ENCODE measurements at regions not wholly inside any gene's neighbourhood (a gene's known extent, or its start where the extent isn't known, plus 50 kb on each side); places are given as distances from the start of the nearest gene placed in this dataset.

DNA sequence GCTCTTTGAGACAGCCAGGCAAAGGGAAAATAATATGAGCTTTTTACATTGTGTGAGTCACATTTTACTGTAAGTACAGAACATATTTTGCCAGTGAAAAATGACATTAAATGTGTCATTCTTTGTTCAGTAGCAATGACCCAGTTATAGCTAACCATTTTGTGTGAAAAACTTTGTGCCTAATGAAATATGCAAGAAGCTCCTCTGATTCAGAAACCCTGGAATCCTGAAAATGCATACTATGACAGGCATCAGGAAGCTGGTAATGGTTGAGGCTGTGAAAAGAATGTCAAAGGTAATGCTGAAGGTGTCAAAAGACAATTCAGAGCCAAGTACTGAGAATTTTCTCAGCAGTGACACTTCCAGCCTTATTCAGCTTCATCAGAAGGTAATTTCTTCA is 549.5 kb upstream of the SMIM31 start:
- no peaks in the 10 kb centered on the region for H3K9me3 Mint-ChIP-seq
- no peaks in the 10 kb centered on the region for H3K36me3 Mint-ChIP-seq
- H3K4me1 Mint-ChIP-seq (ENCODE audit: unreplicated experiment), result no peaks in the 10 kb centered on the region
- TF ChIP-seq, protein P1, sequence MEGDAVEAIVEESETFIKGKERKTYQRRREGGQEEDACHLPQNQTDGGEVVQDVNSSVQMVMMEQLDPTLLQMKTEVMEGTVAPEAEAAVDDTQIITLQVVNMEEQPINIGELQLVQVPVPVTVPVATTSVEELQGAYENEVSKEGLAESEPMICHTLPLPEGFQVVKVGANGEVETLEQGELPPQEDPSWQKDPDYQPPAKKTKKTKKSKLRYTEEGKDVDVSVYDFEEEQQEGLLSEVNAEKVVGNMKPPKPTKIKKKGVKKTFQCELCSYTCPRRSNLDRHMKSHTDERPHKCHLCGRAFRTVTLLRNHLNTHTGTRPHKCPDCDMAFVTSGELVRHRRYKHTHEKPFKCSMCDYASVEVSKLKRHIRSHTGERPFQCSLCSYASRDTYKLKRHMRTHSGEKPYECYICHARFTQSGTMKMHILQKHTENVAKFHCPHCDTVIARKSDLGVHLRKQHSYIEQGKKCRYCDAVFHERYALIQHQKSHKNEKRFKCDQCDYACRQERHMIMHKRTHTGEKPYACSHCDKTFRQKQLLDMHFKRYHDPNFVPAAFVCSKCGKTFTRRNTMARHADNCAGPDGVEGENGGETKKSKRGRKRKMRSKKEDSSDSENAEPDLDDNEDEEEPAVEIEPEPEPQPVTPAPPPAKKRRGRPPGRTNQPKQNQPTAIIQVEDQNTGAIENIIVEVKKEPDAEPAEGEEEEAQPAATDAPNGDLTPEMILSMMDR (conservative IDR thresholded peaks at IDR 0.05), result no peak
- H3K27ac Mint-ChIP-seq, result no peak overlapping the region
- no peak for DNase-seq (ENCODE audit: extremely low spot score, unreplicated experiment)
- H3K27me3 Mint-ChIP-seq, result peaks cover 3% of the 10 kb centered on the region
- no peak overlapping the region for H3K4me3 Mint-ChIP-seq

DNA sequence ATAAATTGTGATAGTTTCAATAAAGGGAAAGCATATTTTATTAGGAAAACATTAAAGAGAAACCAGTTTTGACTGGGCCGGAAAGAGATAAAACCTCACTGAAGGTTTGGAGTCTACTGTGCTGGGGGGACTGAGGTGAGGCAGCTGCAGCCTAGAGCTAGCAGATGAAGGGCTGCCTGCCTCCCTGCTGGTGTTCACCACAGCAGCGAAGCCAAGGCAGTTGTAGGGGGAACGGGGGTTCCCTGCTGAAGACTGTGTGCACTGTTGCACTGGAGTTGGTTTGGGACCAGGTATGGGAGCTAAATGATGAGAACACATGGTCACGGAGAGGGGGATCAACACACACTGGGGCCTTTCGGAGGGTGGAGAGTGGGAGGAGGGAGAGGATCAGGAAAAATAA is 546.5 kb upstream of the SMIM31 start:
- no peaks in the 10 kb centered on the region for H3K4me1 Mint-ChIP-seq (ENCODE audit: unreplicated experiment)
- TF ChIP-seq, protein P1 (conservative IDR thresholded peaks at IDR 0.05), result no peak
- peaks cover 3% of the 10 kb centered on the region for H3K27me3 Mint-ChIP-seq
- no peak overlapping the region for H3K27ac Mint-ChIP-seq
- DNase-seq (ENCODE audit: extremely low spot score, unreplicated experiment), result no peak
- no peak overlapping the region for H3K4me3 Mint-ChIP-seq
- H3K36me3 Mint-ChIP-seq, result no peaks in the 10 kb centered on the region
- H3K9me3 Mint-ChIP-seq, result no peaks in the 10 kb centered on the region

DNA sequence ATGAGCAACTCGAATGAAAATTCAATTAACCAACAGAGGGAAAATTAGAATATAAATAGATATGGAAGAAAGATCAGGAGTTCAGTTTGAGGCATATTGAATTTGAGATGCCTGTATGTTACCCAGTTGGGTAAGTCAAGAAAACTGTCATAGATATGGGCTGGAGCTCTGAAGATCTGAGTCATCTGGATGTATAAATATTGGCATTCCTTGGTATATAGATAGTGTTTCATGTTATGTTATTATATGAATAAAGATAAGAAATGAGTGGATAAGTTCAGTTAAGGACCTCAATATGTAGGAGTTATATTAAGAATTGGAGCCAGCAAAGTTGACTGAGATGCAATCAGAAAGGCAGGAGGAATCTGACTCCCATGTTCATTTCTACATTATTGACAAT is 543.6 kb upstream of the SMIM31 start:
- Mint-ChIP-seq H3K9me3 (no peaks in the 10 kb centered on the region), H3K27me3 (peaks cover 3% of the 10 kb centered on the region), H3K27ac (no peak overlapping the region), H3K4me3 (no peak overlapping the region), H3K36me3 (no peaks in the 10 kb centered on the region), H3K4me1 (ENCODE audit: unreplicated experiment) (no peaks in the 10 kb centered on the region)
- no peak for DNase-seq (ENCODE audit: extremely low spot score, unreplicated experiment)
- TF ChIP-seq, protein P1 (conservative IDR thresholded peaks at IDR 0.05), result no peak

DNA sequence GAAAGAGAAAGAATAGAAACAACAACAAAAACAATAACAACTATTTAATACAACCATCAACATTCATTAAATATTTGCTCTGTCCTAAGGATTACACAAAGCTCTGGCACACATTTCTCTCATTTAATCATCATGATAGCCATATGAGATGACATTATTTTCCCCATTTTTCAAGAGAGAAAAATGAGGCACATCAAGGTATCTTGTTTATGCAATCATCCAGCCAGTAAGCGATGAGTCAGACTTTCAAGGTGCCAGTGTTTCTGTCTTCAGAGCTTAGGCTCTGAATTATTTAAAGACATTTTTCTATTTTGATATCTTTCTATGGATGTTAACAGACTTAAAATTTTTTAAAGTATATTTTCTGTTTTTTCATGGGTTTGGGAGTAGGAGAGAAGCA is 541.8 kb upstream of the SMIM31 start:
- Mint-ChIP-seq H3K27me3 (peaks cover 3% of the 10 kb centered on the region), H3K36me3 (no peaks in the 10 kb centered on the region), H3K4me3 (no peak overlapping the region), H3K4me1 (ENCODE audit: unreplicated experiment) (no peaks in the 10 kb centered on the region), H3K27ac (no peak overlapping the region), H3K9me3 (no peaks in the 10 kb centered on the region)
- no peak for DNase-seq (ENCODE audit: extremely low spot score, unreplicated experiment)
- TF ChIP-seq, protein P1 (conservative IDR thresholded peaks at IDR 0.05), result no peak

DNA sequence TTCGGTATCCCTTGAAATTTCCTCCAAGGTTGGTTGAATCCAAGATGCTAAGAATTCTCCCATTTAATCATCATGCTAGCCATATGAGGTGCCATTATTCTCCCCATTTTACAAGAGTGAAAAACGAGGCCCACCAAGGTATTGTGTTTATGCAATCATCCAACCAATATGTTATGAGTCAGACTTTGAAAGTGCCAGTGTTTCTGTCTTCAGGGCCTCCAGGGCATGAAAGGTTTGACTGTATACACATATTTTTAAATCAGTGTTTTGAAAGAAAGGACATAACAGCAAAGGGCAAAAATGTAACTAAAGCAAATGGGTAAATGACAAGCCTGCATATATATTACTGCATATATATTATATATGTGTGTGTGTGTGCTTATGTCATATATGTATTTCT is 541.2 kb upstream of the SMIM31 start:
- TF ChIP-seq, protein P1 (conservative IDR thresholded peaks at IDR 0.05), result no peak
- H3K4me3 Mint-ChIP-seq, result no peak overlapping the region
- H3K36me3 Mint-ChIP-seq, result no peaks in the 10 kb centered on the region
- no peaks in the 10 kb centered on the region for H3K9me3 Mint-ChIP-seq
- peaks cover 3% of the 10 kb centered on the region for H3K27me3 Mint-ChIP-seq
- DNase-seq (ENCODE audit: extremely low spot score, unreplicated experiment), result no peak
- H3K4me1 Mint-ChIP-seq (ENCODE audit: unreplicated experiment), result no peaks in the 10 kb centered on the region
- no peak overlapping the region for H3K27ac Mint-ChIP-seq

DNA sequence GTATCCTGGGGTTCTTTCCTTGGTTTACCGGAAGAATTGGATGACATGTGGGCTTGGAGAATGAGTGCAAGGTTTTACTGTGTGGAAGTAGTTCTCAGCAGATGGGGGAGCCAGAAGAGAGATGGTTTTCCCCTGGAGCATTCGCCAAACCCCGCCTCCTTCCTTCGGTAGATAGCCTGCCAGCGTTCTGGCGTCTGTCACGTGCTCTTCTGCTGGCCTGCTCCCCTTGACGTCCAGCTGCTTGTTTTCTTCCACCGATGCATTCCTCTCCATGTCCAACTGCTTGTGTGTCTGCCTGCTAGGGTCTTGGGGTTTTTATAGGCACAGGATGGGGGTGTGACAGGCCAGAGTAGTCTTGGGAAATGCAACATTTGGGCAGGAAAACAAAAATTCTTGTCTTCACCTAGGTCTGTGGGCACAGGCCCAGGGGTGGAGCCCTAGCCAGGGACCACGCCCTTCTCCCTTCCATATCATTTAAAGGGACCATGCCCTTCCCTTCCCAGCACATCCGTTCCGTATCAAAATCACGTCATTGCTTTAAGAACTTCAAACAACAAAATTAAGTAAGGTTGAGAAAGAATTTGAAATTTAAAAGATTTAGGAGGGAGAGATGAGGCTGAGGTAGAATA is 538.7 kb upstream of the SMIM31 start:
- no peak overlapping the region for H3K27ac Mint-ChIP-seq
- H3K9me3 Mint-ChIP-seq, result no peaks in the 10 kb centered on the region
- H3K36me3 Mint-ChIP-seq, result no peaks in the 10 kb centered on the region
- no peaks in the 10 kb centered on the region for H3K27me3 Mint-ChIP-seq
- H3K4me1 Mint-ChIP-seq (ENCODE audit: unreplicated experiment), result no peaks in the 10 kb centered on the region
- TF ChIP-seq, protein P1 (conservative IDR thresholded peaks at IDR 0.05), result no peak
- no peak for DNase-seq (ENCODE audit: extremely low spot score, unreplicated experiment)
- no peak overlapping the region for H3K4me3 Mint-ChIP-seq

Data from type B pancreatic cell (in vitro differentiated cells).